ENCODE measurements at regions not wholly inside any gene's neighbourhood (a gene's known extent, or its start where the extent isn't known, plus 50 kb on each side); places are given as distances from the start of the nearest gene placed in this dataset.

GRCh38 chr1:4108758-4109627, 208.9 kb upstream of the C1orf174 start:
- H3K9me3 ChIP-seq (ENCODE audit: insufficient read depth, low read length): no peaks in the 10 kb centered on the region
- no peak overlapping the region for H3K9ac ChIP-seq (ENCODE audit: insufficient read length, low read depth)
- TF ChIP-seq ZNF274 (IDR thresholded peaks at IDR 0.05; ENCODE audit: low read depth, low read length): no peak
- no peak for TF ChIP-seq SUZ12 (IDR thresholded peaks at IDR 0.05; ENCODE audit: extremely low read depth, insufficient read depth, insufficient read length)
- no peak for TF ChIP-seq YY1 (IDR thresholded peaks at IDR 0.05; ENCODE audit: insufficient read depth, insufficient read length)
- H3K4me3 ChIP-seq (ENCODE audit: insufficient read length, low read depth): no peak overlapping the region
- no peaks in the 10 kb centered on the region for H3K27me3 ChIP-seq (ENCODE audit: insufficient read depth, insufficient read length)
- no peaks in the 10 kb centered on the region for H3K36me3 ChIP-seq (ENCODE audit: insufficient read depth, insufficient read length, low read length)
- H3K4me1 ChIP-seq (ENCODE audit: insufficient read depth, insufficient read length): peaks cover 6% of the 10 kb centered on the region
- DNase-seq (ENCODE audit: low read depth, low spot score): no peak

- H3K9me3 ChIP-seq (ENCODE audit: insufficient read depth, low read length): no peaks in the 10 kb centered on the region
- no peaks in the 10 kb centered on the region for H3K27me3 ChIP-seq (ENCODE audit: insufficient read depth, insufficient read length)
- peaks cover 6% of the 10 kb centered on the region for H3K4me1 ChIP-seq (ENCODE audit: insufficient read depth, insufficient read length)
- DNase-seq (ENCODE audit: low read depth, low spot score): no peak
- TF ChIP-seq SUZ12 (IDR thresholded peaks at IDR 0.05; ENCODE audit: extremely low read depth, insufficient read depth, insufficient read length) (no peak), ZNF274 (IDR thresholded peaks at IDR 0.05; ENCODE audit: low read depth, low read length) (no peak), YY1 (IDR thresholded peaks at IDR 0.05; ENCODE audit: insufficient read depth, insufficient read length) (no peak)
- H3K4me3 ChIP-seq (ENCODE audit: insufficient read length, low read depth): no peak overlapping the region
- no peaks in the 10 kb centered on the region for H3K36me3 ChIP-seq (ENCODE audit: insufficient read depth, insufficient read length, low read length)
- no peak overlapping the region for H3K9ac ChIP-seq (ENCODE audit: insufficient read length, low read depth)
Measured at GRCh38 chr1:4109628-4109940, 209.5 kb upstream of the C1orf174 start.

DNA sequence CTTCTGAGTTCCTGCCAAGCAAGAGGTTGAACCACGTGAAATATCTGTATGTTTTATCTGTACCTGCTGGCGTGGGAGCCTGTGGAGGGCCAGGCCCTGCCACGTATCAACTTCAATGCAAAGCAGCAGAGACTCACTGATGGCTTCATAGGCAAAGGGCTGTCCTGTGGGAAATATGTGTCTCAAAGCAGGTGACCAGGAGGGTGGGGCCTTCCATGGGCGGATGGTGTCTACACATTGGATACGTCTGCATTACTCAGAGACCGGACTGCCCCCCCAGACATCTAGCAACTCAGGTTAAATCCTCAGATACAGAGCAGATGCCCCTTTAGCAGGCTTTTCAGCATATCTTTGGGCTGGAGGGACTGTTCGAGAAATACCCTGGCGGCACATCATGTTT, 210.8 kb upstream of the C1orf174 start:
- no peak for TF ChIP-seq ZNF274 (IDR thresholded peaks at IDR 0.05; ENCODE audit: low read depth, low read length)
- TF ChIP-seq SUZ12 (IDR thresholded peaks at IDR 0.05; ENCODE audit: extremely low read depth, insufficient read depth, insufficient read length): no peak
- TF ChIP-seq YY1 (IDR thresholded peaks at IDR 0.05; ENCODE audit: insufficient read depth, insufficient read length): no peak
- peaks cover 6% of the 10 kb centered on the region for H3K4me1 ChIP-seq (ENCODE audit: insufficient read depth, insufficient read length)
- no peaks in the 10 kb centered on the region for H3K27me3 ChIP-seq (ENCODE audit: insufficient read depth, insufficient read length)
- no peak for DNase-seq (ENCODE audit: low read depth, low spot score)
- no peaks in the 10 kb centered on the region for H3K9me3 ChIP-seq (ENCODE audit: insufficient read depth, low read length)
- no peak overlapping the region for H3K9ac ChIP-seq (ENCODE audit: insufficient read length, low read depth)
- H3K36me3 ChIP-seq (ENCODE audit: insufficient read depth, insufficient read length, low read length): no peaks in the 10 kb centered on the region
- no peak overlapping the region for H3K4me3 ChIP-seq (ENCODE audit: insufficient read length, low read depth)

DNA sequence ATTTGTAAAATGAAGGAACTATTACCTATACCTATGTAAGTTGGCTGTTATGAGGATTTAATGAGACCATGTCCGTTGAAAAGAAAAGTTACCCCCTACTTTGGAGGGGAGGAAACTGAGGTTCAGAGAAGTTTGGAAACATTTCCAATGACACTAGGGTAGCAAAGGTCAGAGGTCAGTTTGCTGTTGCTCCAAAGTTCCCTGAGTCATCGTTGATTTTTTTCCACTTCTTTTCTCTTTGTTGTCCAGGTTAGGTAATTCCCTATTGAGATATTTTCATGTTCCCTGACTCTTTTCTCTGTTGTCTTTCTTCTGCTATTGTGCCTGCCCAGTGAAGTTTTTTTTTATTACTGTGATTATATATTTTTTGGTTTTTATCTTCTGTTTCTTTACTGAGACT, 213.8 kb upstream of the C1orf174 start:
- Histone ChIP-seq H3K27me3 (ENCODE audit: insufficient read depth, insufficient read length) (no peaks in the 10 kb centered on the region), H3K9me3 (ENCODE audit: insufficient read depth, low read length) (no peaks in the 10 kb centered on the region), H3K36me3 (ENCODE audit: insufficient read depth, insufficient read length, low read length) (no peaks in the 10 kb centered on the region)

DNA sequence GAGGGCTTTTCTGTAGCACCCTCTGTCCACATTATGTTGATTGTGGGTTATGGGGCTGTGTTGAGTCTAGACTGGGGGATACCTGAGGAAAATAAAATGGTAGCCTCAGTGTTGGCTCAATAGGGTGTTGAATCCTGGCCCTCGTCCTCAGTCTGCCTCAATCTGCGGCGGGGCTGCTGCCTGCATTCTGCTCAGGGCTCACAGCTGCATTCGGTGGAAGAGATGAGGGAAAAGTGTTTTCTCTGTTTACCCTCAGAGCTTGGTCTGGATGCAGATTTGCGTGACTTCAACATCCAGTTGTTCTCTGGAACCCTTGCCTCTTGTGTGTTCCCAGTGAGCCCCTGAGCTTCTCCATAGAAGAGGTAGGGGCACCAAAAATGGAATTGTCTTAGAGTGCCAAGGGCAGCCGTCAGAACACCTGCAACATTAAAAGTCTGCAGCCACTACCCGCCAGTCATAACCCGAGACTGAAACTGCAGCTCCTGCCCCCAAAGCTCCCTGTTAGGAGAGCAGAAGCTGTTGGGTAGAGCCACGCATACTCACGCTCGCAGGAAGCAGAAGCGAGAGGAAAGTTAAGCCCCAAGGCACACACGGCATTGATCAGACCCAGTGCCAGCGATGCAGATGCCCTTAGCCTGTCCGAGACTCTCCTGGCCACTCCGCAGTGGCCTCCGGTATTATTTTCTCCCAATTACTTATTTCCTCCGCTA, 215.3 kb upstream of the C1orf174 start:
- no peak for TF ChIP-seq YY1 (IDR thresholded peaks at IDR 0.05; ENCODE audit: insufficient read depth, insufficient read length)
- no peak for TF ChIP-seq SUZ12 (IDR thresholded peaks at IDR 0.05; ENCODE audit: extremely low read depth, insufficient read depth, insufficient read length)
- no peak for TF ChIP-seq ZNF274 (IDR thresholded peaks at IDR 0.05; ENCODE audit: low read depth, low read length)
- Histone ChIP-seq H3K9me3 (ENCODE audit: insufficient read depth, low read length) (no peaks in the 10 kb centered on the region), H3K36me3 (ENCODE audit: insufficient read depth, insufficient read length, low read length) (no peaks in the 10 kb centered on the region), H3K27me3 (ENCODE audit: insufficient read depth, insufficient read length) (no peaks in the 10 kb centered on the region), H3K9ac (ENCODE audit: insufficient read length, low read depth) (no peak overlapping the region), H3K4me3 (ENCODE audit: insufficient read length, low read depth) (no peak overlapping the region), H3K4me1 (ENCODE audit: insufficient read depth, insufficient read length) (no peaks in the 10 kb centered on the region)
- no peak for DNase-seq (ENCODE audit: low read depth, low spot score)

More for the DNA sequence above, 213.8 kb upstream of the C1orf174 start:
- H3K9ac ChIP-seq (ENCODE audit: insufficient read length, low read depth): no peak overlapping the region
- TF ChIP-seq YY1 (IDR thresholded peaks at IDR 0.05; ENCODE audit: insufficient read depth, insufficient read length) (no peak), SUZ12 (IDR thresholded peaks at IDR 0.05; ENCODE audit: extremely low read depth, insufficient read depth, insufficient read length) (no peak), ZNF274 (IDR thresholded peaks at IDR 0.05; ENCODE audit: low read depth, low read length) (no peak)
- no peak overlapping the region for H3K4me3 ChIP-seq (ENCODE audit: insufficient read length, low read depth)
- DNase-seq (ENCODE audit: low read depth, low spot score): no peak
- H3K4me1 ChIP-seq (ENCODE audit: insufficient read depth, insufficient read length): peaks cover under 1% of the 10 kb centered on the region

DNA sequence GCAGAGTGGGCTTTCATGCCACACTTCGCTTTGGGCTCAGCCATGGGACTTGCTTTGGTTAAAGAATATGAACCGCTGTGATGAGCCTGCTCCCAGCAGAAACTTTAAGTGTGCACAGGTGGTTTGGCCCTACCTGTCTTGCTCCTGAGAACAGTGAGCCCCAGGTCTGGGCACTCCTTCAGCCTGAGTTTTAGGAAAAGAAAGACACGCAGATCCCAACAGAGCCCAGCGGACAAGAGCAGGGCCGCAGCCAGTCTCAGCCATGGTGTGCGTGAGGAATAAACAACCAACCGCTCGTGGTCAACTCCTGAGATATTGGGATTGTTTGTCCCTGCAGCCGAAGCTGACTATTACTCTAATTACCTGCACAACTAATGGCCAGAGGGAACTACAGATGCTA, 217.1 kb upstream of the C1orf174 start:
- no peak for DNase-seq (ENCODE audit: low read depth, low spot score)
- H3K9me3 ChIP-seq (ENCODE audit: insufficient read depth, low read length): no peaks in the 10 kb centered on the region
- H3K9ac ChIP-seq (ENCODE audit: insufficient read length, low read depth): no peak overlapping the region
- no peak overlapping the region for H3K4me3 ChIP-seq (ENCODE audit: insufficient read length, low read depth)
- no peaks in the 10 kb centered on the region for H3K36me3 ChIP-seq (ENCODE audit: insufficient read depth, insufficient read length, low read length)
- no peaks in the 10 kb centered on the region for H3K4me1 ChIP-seq (ENCODE audit: insufficient read depth, insufficient read length)
- TF ChIP-seq ZNF274 (IDR thresholded peaks at IDR 0.05; ENCODE audit: low read depth, low read length): no peak
- TF ChIP-seq YY1 (IDR thresholded peaks at IDR 0.05; ENCODE audit: insufficient read depth, insufficient read length): no peak
- no peak for TF ChIP-seq SUZ12 (IDR thresholded peaks at IDR 0.05; ENCODE audit: extremely low read depth, insufficient read depth, insufficient read length)
- no peaks in the 10 kb centered on the region for H3K27me3 ChIP-seq (ENCODE audit: insufficient read depth, insufficient read length)

Data from NT2/D1 (cell line).